K562 (cell line): ENCODE measurements at regions not wholly inside any gene's neighbourhood (a gene's known extent, or its start where the extent isn't known, plus 50 kb on each side); places are given as distances from the start of the nearest gene placed in this dataset.

Experiments used
- CTCF ChIP-seq, 3 experiments: IDR thresholded peaks in 2 of 3; conservative IDR thresholded peaks in 1 of 3; 2 replicates each; pipeline ENCODE4 v1.5.1; 2011 to 2012; ENCODE audit warnings: low read length in 3 of 3, mild to moderate bottlenecking in 3 of 3, control low read depth in 2 of 3, improper control_type of control experiment in 1 of 3, inconsistent platforms in 1 of 3, low read depth in 1 of 3, mixed read lengths in 1 of 3, moderate library complexity in 1 of 3; ENCODE audit not compliant: insufficient read depth in 2 of 3
- GABPB2 ChIP-seq: fragments of 250-450 bp; sonication (Bioruptor Pico); conservative IDR thresholded peaks from 2 replicates; pipeline ENCODE4 v1.5.1; 2021; ENCODE audit warnings: mild to moderate bottlenecking
- HBP1 ChIP-seq: fragments of 450-650 bp; formaldehyde crosslinking; IDR thresholded peaks from 2 replicates; pipeline ENCODE4 v1.4.0; 2022; ENCODE audit warnings: missing genetic modification characterization
- THAP12 ChIP-seq: fragments of 250-450 bp; sonication (Bioruptor Pico); IDR thresholded peaks from 2 replicates; pipeline ENCODE4 v1.9.0; 2021; ENCODE audit warnings: mild to moderate bottlenecking, inconsistent platforms
- YY1 ChIP-seq, 3 experiments: IDR thresholded peaks; 2 replicates each; pipeline ENCODE4 v1.6.1; 2011; ENCODE audit warnings: low read length in 2 of 3, mild to moderate bottlenecking in 2 of 3, moderate library complexity in 2 of 3, borderline replicate concordance in 1 of 3, control low read depth in 1 of 3, low read depth in 1 of 3; ENCODE audit not compliant: insufficient read depth in 3 of 3, insufficient replicate concordance in 2 of 3, control insufficient read depth in 1 of 3, insufficient read length in 1 of 3; ENCODE audit errors: extremely low read depth in 1 of 3
- ZBED1 ChIP-seq: IDR thresholded peaks from 2 replicates; pipeline ENCODE4 v1.6.1; 2014
- ZFP36 ChIP-seq: fragments of 150-350 bp; IDR thresholded peaks from 2 replicates; pipeline ENCODE4 v1.6.1; 2018; ENCODE audit warnings: low read length, low read depth; ENCODE audit not compliant: partially characterized antibody

GRCh38 chr15:72992841-72993252 is 59.4 kb upstream of the NEO1 start:
- no peak for TF ChIP-seq ZFP36
- no peak for TF ChIP-seq GABPB2
- no peak for TF ChIP-seq THAP12 (CRISPR knock-in tag)
- no peak for TF ChIP-seq HBP1 (CRISPR knock-in tag)
- TF ChIP-seq YY1 (IDR thresholded peaks at IDR 0.05; ENCODE audit: borderline replicate concordance in 1 of 3, control insufficient read depth in 1 of 3, extremely low read depth in 1 of 3, insufficient read depth in 3 of 3, insufficient read length in 1 of 3, insufficient replicate concordance in 2 of 3, low read depth in 1 of 3, low read length in 2 of 3) = no peak
- TF ChIP-seq CTCF (IDR thresholded peaks at IDR 0.05 in 2 of 3, conservative IDR thresholded peaks at IDR 0.05 in 1 of 3; ENCODE audit: insufficient read depth in 2 of 3, low read depth in 1 of 3, low read length in 3 of 3) = no peak
- TF ChIP-seq ZBED1 = no peak
